ENCODE measurements at regions not wholly inside any gene's neighbourhood (a gene's known extent, or its start where the extent isn't known, plus 50 kb on each side); places are given as distances from the start of the nearest gene placed in this dataset.
"Not testable (repeated sequence)": the region's sequence is repeated elsewhere in the genome, so short reads cannot be mapped to it uniquely, and the experiment has no call there.

DNA sequence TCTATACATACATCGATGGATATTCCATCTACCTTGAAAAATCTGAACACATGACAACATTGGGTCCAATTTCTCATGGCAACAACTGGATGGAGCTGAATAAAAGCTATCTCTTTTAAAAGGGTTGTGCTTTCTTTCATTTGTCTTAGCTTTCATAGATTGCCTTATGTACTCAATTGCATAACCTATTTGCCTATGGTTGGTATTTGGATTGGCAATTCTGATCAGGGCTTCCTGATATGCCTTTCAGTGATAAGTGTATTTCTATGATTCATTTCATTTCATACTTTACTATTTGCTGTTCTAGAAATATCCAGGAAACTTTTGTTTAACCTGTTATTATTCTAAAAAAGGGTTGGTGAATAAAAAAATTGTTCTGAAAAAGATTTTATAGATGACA, 509.9 kb downstream of the GRXCR1 start:
- no peaks in the 10 kb centered on the region for H3K27me3 Mint-ChIP-seq
- H3K4me1 Mint-ChIP-seq = no peaks in the 10 kb centered on the region
- no peak for ATAC-seq
- no peaks in the 10 kb centered on the region for H3K36me3 Mint-ChIP-seq
- H3K27ac Mint-ChIP-seq = no peak overlapping the region
- no peak overlapping the region for H3K4me3 Mint-ChIP-seq
- H3K9me3 Mint-ChIP-seq = peaks cover 3% of the 10 kb centered on the region

DNA sequence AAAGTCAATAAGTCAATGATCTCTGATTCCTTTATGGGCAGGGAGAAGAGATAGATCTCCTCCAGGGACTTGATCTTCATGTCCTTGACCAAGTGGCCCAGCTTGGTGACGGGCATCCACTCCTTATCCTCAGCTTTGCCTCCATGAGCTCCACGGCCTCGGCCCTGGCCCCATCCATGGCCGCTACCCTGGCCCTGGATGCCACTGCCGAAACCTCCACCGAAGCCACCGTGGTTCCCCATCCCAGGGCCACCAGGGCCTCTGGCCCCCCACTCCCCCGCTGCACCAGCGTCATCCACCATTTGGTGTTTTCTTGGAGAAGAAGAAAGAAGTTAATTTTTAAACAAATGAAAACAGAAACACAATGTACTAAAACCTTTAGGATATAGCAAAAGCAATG, 518.1 kb downstream of the GRXCR1 start:
- H3K27me3 Mint-ChIP-seq = no peaks in the 10 kb centered on the region
- H3K27ac Mint-ChIP-seq = no peak overlapping the region
- H3K9me3 Mint-ChIP-seq = peaks cover 10% of the 10 kb centered on the region
- no peak overlapping the region for H3K4me3 Mint-ChIP-seq
- no peaks in the 10 kb centered on the region for H3K36me3 Mint-ChIP-seq
- H3K4me1 Mint-ChIP-seq = no peaks in the 10 kb centered on the region
- no peak for ATAC-seq

DNA sequence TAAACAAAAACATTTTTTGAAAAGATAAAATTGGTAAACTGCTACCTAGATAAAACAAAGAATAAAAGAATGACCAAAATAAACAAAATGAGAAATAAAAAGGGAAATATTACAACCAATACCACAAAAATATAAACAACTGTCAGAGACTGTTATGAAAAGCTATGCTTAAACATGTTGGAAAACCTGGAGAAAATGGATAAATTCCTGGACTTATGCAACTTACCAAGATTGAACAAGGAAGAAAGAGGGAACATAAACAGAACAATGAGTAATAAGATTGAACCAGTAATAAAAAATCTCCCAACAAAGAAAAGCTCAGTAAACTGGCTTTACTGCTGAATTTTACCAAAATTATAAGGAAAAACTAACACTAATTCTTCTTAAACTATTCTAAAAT, 518.7 kb downstream of the GRXCR1 start:
- no peak for ATAC-seq

DNA sequence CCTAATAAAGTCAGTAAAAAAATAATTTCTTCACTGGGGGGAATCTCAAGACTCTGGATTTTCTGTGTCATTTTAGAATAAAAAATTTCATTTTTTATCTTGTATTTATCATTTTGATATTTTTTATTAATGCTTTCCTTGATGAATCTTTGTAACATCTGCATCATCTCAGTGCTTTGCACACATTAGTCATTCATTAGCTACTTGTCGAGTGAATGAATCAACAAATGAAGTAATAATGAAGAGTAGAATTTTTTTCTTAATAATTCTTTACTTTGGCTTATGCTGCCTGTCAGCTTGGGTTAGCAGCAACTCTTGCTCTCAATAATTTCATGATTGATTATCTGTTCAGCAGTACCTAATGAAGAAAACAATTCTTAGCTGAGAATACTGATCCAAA, 530.8 kb downstream of the GRXCR1 start:
- ATAC-seq = no peak
- H3K4me3 Mint-ChIP-seq = no peak overlapping the region

More for the DNA sequence above, 518.7 kb downstream of the GRXCR1 start:
- Mint-ChIP-seq H3K36me3 (no peaks in the 10 kb centered on the region), H3K27me3 (no peaks in the 10 kb centered on the region), H3K9me3 (peaks cover 8% of the 10 kb centered on the region), H3K4me1 (no peaks in the 10 kb centered on the region), H3K27ac (no peak overlapping the region), H3K4me3 (no peak overlapping the region)

DNA sequence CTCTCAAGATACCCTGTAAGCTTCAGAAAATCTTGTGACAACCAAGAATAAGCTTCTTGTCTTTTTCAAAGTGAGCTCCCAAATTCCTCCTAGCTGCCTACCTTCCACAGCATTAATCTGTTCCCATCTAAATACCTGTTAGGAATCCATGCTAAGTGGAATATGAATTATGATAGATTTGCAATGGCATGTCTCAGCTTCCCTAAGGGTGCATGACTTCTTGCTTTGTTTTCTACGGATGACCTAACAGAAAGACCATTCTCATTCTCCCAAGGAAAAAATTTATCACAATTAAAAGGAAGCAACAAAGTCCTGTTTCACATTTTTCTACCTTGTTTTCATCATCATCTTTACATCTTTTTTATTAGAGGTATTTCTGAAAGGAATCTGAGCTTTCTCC, 532.7 kb downstream of the GRXCR1 start:
- Mint-ChIP-seq H3K27ac (no peak overlapping the region), H3K4me1 (no peaks in the 10 kb centered on the region), H3K36me3 (no peaks in the 10 kb centered on the region), H3K27me3 (no peaks in the 10 kb centered on the region), H3K4me3 (no peak overlapping the region), H3K9me3 (no peaks in the 10 kb centered on the region)
- no peak for ATAC-seq

More for the DNA sequence above, 530.8 kb downstream of the GRXCR1 start:
- no peaks in the 10 kb centered on the region for H3K36me3 Mint-ChIP-seq
- no peaks in the 10 kb centered on the region for H3K4me1 Mint-ChIP-seq
- no peaks in the 10 kb centered on the region for H3K9me3 Mint-ChIP-seq
- no peak overlapping the region for H3K27ac Mint-ChIP-seq
- no peaks in the 10 kb centered on the region for H3K27me3 Mint-ChIP-seq

DNA sequence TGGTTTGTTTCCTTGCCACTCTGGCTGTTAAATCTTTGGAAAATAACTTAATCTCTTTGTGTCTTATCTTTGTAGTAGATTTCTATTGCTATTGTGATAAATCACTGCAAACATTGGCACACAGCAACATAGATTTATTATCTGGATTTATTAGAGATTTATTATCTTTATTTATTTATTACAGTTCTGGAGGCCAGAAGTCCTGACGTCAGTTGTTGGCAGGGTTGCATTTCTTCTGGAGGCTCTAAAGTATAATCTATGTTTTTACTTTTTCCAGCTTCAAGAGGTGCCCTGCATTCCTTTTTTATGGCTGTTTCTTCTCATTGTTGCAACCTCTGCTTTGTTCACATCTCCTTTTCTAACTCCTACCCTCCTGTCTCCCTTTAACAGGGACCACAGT, 542.8 kb downstream of the GRXCR1 start:
- no peak overlapping the region for H3K4me3 Mint-ChIP-seq
- no peak overlapping the region for H3K27ac Mint-ChIP-seq
- ATAC-seq = no peak
- peaks cover 7% of the 10 kb centered on the region for H3K9me3 Mint-ChIP-seq
- no peaks in the 10 kb centered on the region for H3K36me3 Mint-ChIP-seq
- no peaks in the 10 kb centered on the region for H3K4me1 Mint-ChIP-seq
- no peaks in the 10 kb centered on the region for H3K27me3 Mint-ChIP-seq

DNA sequence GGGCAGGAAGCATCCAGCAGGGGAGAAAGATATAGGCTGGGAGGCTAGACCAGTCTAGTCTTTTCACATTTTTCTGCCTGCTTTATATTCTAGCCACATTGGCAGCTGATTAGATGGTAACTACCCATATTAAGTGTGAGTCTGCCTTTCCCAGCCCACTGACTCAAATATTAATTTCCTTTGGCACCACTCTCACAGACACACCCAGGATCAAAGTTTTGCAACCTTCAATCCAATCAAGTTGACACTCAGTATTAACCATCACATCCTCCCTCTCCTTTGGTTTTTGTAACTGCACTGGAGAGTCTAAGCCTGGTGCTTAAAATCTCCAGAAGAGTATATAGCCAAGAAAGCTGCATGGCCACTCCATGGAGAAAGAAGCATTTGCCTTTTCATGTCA, 560.4 kb downstream of the GRXCR1 start:
- H3K27me3 Mint-ChIP-seq = no peaks in the 10 kb centered on the region
- no peaks in the 10 kb centered on the region for H3K9me3 Mint-ChIP-seq
- no peak overlapping the region for H3K27ac Mint-ChIP-seq
- ATAC-seq = no peak
- no peaks in the 10 kb centered on the region for H3K36me3 Mint-ChIP-seq
- H3K4me1 Mint-ChIP-seq = no peaks in the 10 kb centered on the region
- no peak overlapping the region for H3K4me3 Mint-ChIP-seq

DNA sequence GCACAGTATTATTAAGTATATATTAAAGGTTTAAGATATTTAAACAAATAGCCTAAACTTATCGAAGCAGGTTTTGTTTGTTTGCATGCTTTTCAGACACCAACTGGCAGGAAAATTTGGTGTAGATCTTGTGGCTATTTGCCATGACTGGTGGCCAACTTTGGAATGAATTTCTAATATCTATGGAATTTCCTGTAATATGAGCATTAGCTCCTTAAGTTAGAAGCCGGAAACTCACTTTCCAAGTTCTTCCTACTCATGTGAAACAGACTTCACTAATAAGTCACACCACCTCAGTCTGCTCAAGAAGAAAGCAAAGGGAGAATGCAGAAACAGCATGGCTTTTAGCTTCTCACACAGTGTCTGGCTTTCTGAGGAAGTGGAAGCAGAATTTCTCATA, 563.9 kb downstream of the GRXCR1 start:
- Mint-ChIP-seq H3K36me3 (no peaks in the 10 kb centered on the region), H3K9me3 (no peaks in the 10 kb centered on the region), H3K4me1 (no peaks in the 10 kb centered on the region), H3K27ac (no peak overlapping the region), H3K4me3 (no peak overlapping the region), H3K27me3 (no peaks in the 10 kb centered on the region)
- ATAC-seq = no peak

DNA sequence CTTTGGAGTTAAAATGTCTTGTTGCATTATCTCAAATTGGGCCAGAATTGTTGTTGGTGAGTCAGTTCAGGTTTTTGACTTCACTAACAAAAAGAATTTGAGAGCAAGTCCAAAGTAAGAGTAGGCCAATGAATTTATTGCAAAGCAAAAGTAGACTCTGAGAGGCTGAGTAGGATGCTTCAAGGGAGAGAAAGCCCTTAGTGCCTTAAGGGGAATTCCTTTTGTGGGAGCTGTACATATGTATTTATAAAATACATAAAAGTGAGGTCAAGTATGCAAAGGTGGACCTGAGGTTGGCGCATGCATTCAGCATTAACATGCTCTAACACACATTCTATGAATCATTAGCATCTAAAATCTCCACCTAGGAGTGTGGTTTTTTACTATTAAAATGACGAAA, 565.4 kb downstream of the GRXCR1 start:
- Mint-ChIP-seq H3K9me3 (no peaks in the 10 kb centered on the region), H3K27me3 (no peaks in the 10 kb centered on the region), H3K36me3 (no peaks in the 10 kb centered on the region), H3K4me1 (no peaks in the 10 kb centered on the region), H3K27ac (no peak overlapping the region), H3K4me3 (no peak overlapping the region)
- ATAC-seq = no peak

DNA sequence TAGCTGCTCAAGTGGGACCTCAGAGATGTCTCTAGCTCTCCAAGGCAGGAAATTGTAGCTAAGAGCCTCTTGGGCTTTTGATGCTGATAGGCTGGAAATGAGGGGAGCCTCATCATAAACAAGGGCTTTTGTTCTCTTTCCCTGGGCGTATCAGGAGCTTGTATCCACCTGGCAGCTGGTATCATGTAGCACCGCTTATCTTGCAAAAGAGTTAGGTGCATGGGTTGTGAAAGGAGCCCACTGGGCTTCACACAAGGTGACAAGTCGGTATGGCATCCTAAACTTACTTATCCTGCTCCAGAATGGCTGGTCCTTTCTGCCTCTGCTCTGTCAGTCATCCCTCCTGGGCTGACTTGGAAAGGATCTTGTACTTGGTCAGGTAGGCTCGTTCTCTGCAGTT, 565.8 kb downstream of the GRXCR1 start:
- no peaks in the 10 kb centered on the region for H3K9me3 Mint-ChIP-seq
- no peak overlapping the region for H3K4me3 Mint-ChIP-seq
- H3K4me1 Mint-ChIP-seq = no peaks in the 10 kb centered on the region
- ATAC-seq = no peak
- H3K36me3 Mint-ChIP-seq = no peaks in the 10 kb centered on the region
- no peak overlapping the region for H3K27ac Mint-ChIP-seq
- H3K27me3 Mint-ChIP-seq = no peaks in the 10 kb centered on the region

DNA sequence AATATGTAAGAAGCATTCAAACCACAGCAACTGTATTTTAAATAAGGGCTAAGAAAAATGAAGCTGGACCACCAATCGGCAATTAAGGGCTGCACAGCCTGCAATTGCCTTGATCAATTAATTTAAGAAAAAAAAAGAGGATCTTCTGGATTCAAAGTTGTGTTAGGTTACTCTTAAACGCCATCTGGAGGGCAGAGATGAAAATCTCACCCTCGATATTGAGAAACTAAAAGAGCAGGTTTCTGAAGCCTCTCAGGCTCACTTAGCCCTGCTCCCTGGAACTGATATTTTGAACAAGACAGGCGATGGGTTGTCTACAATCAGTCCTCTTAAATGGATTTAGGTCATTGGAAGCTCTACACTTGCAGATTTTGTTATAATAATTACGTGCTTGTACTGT, 579.4 kb downstream of the GRXCR1 start:
- no peak for ATAC-seq
- Mint-ChIP-seq H3K27me3 (no peaks in the 10 kb centered on the region), H3K4me1 (no peaks in the 10 kb centered on the region), H3K9me3 (peaks cover 36% of the 10 kb centered on the region), H3K27ac (no peak overlapping the region), H3K4me3 (no peak overlapping the region), H3K36me3 (no peaks in the 10 kb centered on the region)

DNA sequence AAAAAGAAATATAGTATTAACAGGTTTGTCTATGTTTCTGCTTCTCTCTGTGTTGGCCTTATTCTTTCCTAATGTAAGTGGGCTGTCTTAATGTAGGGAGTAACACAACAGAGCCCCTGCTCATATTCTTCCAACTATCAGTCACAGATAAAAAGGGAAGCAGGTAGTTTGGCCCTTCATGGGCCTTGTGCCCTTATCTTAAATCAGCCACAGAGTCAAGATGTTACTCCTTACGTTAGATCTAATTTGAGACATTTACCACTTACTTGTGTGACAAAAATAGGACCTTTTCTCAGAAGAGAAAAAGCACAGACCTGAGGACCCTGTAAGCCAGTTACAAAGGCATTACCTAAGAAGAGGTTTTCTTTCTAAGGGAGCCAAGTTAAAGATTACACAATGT, 589.0 kb downstream of the GRXCR1 start:
- H3K4me1 Mint-ChIP-seq = no peaks in the 10 kb centered on the region
- no peaks in the 10 kb centered on the region for H3K27me3 Mint-ChIP-seq
- H3K9me3 Mint-ChIP-seq = peaks cover 8% of the 10 kb centered on the region
- no peak for ATAC-seq
- H3K36me3 Mint-ChIP-seq = no peaks in the 10 kb centered on the region
- no peak overlapping the region for H3K27ac Mint-ChIP-seq
- no peak overlapping the region for H3K4me3 Mint-ChIP-seq

DNA sequence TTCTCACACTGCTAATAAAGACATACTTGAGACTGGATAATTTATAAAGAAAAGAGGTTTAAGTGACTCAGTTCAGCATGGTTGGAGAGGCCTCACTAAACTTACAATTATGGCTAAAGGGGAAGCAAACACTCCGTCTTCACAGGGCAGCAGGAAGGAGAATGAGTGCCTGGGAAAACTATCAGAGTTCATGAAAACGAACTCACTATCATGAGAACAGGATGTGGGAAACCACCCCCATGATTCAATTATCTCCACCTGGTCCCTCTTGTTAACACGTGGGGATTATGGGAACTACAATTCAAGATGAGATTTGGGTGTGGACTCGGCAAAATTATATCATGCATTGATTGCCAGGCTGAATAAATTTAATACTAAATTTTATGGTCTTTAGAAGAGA, 592.7 kb downstream of the GRXCR1 start:
- Mint-ChIP-seq H3K4me3 (no peak overlapping the region), H3K9me3 (peaks cover 15% of the 10 kb centered on the region), H3K36me3 (no peaks in the 10 kb centered on the region), H3K4me1 (no peaks in the 10 kb centered on the region), H3K27ac (no peak overlapping the region), H3K27me3 (no peaks in the 10 kb centered on the region)
- ATAC-seq = no peak

DNA sequence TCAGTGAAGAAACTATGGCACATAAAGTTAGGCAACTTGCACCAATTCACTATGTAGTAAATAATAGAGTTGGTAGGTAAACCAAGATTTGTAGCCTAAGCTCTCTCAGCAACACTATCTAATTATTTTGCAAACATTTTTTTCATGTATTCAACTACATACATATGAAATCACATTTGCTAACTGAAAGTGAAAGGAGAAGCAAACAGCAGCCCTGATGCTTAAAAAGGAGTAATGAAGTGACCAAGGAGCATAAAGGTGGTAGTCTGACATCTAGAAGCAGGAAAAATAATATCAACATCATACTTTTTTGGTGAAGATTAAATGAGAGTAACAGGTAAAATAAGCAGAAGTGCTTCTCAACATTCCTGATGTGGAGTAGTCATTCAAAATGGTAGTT, 603.7 kb downstream of the GRXCR1 start:
- H3K4me1 Mint-ChIP-seq = peaks cover 6% of the 10 kb centered on the region
- no peaks in the 10 kb centered on the region for H3K9me3 Mint-ChIP-seq
- no peak for ATAC-seq

DNA sequence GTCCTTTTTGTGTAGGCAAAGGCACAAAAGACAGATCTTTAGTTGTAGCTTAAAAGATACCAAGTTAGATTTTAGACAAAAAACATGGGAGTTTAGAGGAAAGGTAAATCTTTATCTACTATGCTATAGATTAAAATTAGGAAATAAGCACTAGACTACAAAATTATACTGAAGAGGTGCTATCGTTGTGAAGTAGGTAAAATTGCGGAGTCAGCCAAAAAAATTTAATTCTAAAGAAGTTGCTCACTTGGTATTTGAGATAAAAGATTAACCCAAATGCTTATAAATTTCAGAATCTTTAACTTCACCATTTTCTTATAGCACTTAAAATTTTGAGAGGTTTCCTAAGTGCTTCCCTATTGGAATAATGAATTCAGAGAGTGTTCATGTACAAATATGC, 604.1 kb downstream of the GRXCR1 start:
- H3K36me3 Mint-ChIP-seq = no peaks in the 10 kb centered on the region
- ATAC-seq = no peak
- H3K27me3 Mint-ChIP-seq = no peaks in the 10 kb centered on the region
- H3K4me1 Mint-ChIP-seq = peaks cover 6% of the 10 kb centered on the region
- no peaks in the 10 kb centered on the region for H3K9me3 Mint-ChIP-seq
- no peak overlapping the region for H3K4me3 Mint-ChIP-seq
- no peak overlapping the region for H3K27ac Mint-ChIP-seq

More for the DNA sequence above, 603.7 kb downstream of the GRXCR1 start:
- H3K27me3 Mint-ChIP-seq = no peaks in the 10 kb centered on the region
- H3K36me3 Mint-ChIP-seq = no peaks in the 10 kb centered on the region
- no peak overlapping the region for H3K4me3 Mint-ChIP-seq
- no peak overlapping the region for H3K27ac Mint-ChIP-seq

DNA sequence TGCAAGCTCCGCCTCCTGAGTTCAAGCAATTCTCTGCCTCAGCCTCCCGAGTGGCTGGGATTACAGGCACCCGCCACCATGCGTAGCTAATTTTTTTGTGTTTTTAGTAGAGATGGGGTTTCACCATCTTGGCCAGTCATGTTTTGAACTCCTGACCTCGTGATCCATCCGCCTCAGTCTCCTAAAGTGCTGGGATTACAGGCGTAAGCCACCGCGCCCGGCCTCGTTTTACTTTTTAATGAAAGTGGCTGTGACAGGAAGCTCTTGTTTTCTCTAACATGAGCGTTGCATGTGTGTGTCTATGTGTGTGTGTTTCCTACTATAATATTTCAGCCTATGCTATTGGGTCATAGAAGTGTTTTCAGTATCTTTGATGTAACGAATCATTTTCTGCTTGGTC, 613.3 kb downstream of the GRXCR1 start:
- peaks cover 12% of the 10 kb centered on the region for H3K9me3 Mint-ChIP-seq
- not testable (repeated sequence) for H3K4me1 Mint-ChIP-seq, H3K27ac Mint-ChIP-seq, H3K4me3 Mint-ChIP-seq, H3K36me3 Mint-ChIP-seq, H3K27me3 Mint-ChIP-seq, ATAC-seq

DNA sequence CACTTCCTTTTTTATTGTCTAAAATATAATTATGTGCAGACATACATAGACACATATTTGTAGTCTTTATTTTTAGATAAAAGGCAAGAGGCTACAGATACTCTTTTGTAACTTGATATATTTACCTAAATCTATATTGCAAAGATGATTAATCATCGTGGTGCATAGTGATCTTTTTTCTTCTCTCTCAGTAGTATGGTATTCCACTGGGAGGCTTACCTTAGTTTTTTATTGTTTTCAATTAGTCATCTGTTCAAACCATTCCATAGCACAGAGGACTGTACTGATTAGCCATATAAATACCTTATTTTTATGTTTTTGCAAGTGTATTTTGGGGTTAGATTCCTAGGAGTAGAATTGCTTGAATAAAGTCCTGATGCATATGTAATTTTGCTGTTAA, 619.7 kb downstream of the GRXCR1 start:
- Mint-ChIP-seq H3K9me3 (peaks cover 14% of the 10 kb centered on the region), H3K4me1 (no peaks in the 10 kb centered on the region), H3K4me3 (no peak overlapping the region), H3K36me3 (no peaks in the 10 kb centered on the region), H3K27ac (no peak overlapping the region), H3K27me3 (no peaks in the 10 kb centered on the region)
- no peak for ATAC-seq
